NOMO-1 (cell line): ENCODE measurements at regions not wholly inside any gene's neighbourhood (a gene's known extent, or its start where the extent isn't known, plus 50 kb on each side); places are given as distances from the start of the nearest gene placed in this dataset.
"Not testable (repeated sequence)": the region's sequence is repeated elsewhere in the genome, so short reads cannot be mapped to it uniquely, and the experiment has no call there.

Experiments
- DNase-seq, 2 experiments: peaks; one replicate each; lab custom pipeline; 2025; ENCODE audit not compliant: unreplicated experiment in 2 of 2; lab: John Stamatoyannopoulos, UW

DNA sequence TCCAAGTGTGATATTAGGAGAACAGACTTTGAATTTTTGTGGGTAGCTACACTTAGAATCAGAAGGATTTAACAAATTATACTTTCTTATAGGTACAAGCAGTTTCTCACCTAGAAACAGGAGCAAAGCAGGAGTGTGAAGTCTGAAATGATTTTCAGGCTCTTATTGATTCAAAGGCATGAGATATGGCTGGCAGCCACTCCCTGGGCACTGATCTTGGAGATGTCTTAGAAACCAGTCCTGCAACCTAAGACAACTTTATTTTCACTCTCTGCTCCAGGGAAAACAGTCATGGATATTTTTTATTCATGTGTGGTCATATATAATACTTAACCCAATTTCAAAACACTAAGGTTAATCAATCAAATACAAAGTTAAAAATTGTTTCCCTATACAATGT, 254.9 kb upstream of the TMEM132C start:
- DNase-seq = no peak

DNA sequence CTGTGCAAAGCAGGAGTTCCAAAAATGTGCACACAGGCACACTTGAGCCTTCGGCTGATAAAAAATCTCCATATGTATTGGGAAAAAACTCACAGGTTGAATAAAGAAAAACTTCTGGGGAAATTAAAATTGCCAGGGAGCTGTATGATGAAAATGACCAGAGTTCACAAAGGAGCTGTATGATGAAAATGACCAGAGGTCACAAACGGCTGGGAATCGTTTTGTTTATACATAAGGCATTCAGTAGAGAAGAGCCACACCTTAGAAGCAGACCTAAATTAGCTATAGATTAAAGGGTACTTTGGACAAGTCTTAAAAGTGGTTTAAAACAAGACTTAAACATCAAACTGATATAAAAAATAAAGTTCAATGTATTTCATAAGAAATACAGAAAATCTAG, 251.7 kb upstream of the TMEM132C start:
- no peak for DNase-seq

DNA sequence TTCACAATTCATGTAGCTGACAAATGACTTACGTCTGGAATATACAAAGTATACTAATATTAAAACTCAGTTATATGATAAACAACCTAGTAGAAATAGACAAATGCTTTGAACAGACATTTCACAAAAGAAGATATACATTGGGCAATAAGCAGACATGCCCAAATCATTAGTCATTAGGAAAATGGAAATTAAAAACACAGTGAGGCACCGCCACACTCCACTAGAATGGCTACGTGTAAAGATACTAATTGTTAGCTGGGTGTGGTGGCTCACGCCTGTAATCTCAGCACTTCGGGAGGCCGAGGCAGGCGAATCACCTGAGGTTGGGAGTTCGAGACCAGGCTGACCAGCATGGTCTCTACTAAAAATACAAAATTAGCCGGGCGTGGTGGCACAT, 248.9 kb upstream of the TMEM132C start:
- DNase-seq = no peak

DNA sequence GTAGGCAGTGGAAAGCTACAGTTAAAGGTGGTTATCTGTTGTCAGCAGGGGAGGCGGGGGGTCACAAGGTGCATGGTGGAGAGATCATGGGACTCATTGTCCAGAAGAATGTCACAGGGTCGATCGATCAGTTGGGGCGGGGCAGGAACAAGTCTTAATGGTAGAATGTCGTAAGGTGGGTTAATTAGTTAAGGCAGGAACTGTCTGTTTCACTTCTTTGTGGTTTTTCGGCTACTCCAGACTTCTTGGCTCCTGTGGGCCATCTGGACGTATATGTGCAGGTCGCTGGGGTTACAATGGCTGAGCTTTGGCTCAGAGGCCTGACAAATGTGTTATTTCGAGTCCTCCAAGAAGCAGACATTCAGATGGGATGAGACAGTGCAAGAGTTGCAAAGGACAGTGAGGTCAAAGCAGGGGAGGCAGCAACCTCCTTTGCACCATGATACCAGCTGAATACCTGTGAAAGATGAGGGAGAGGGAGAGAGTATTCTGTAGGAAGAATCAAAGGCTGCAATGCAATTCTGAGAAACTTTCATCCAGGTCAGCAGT, 246.9 kb upstream of the TMEM132C start:
- DNase-seq = no peak

DNA sequence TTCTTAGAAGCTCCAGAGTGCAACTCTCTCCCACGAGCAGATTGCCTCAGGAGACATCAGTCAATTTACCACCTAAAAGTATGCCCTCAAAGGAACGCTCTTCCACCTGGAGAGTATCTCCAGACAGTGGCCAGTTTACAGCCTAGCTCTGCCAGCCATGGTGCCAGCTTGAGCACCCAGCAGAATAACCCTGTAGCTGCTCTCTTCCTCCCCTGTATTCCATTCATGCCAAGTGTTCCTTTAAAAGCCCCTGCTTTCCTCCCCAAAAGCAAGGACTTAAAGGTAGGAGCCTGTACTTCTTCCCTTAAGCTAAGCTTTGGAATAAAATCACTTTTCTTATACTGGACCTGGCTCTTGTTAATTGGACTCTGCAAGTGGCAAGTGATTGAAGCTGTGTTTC, 245.4 kb upstream of the TMEM132C start:
- DNase-seq = no peak

DNA sequence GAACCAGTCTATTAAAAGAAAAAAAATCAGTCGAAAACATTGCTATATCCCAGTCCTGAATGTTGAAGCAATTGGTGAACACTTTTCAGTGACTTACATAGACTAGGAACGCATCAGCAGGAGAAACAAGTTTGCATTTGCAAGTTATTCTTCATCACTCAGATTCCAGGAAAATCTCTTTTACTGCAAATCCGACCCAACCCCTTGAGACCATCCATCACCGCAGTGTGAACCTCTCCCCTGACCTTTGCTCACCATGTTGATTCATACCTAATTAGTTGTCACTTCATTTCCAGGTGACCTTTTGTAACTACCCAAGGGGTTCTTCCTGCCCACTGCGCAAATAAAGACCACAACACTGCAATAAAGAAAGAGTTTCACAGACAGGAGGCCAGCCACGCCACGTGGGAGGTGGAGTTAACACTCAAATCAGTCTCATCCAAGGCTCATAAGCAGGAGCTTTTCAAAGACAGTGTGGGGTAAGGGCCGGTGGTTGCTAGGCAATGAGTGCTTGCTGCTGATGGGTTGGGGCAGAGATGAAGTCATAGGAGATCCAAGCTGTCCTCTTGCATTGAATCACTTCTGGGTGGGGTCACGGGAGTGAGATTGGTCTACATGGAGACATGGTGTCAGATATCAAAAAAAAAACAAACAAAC, 241.3 kb upstream of the TMEM132C start:
- no peak for DNase-seq

DNA sequence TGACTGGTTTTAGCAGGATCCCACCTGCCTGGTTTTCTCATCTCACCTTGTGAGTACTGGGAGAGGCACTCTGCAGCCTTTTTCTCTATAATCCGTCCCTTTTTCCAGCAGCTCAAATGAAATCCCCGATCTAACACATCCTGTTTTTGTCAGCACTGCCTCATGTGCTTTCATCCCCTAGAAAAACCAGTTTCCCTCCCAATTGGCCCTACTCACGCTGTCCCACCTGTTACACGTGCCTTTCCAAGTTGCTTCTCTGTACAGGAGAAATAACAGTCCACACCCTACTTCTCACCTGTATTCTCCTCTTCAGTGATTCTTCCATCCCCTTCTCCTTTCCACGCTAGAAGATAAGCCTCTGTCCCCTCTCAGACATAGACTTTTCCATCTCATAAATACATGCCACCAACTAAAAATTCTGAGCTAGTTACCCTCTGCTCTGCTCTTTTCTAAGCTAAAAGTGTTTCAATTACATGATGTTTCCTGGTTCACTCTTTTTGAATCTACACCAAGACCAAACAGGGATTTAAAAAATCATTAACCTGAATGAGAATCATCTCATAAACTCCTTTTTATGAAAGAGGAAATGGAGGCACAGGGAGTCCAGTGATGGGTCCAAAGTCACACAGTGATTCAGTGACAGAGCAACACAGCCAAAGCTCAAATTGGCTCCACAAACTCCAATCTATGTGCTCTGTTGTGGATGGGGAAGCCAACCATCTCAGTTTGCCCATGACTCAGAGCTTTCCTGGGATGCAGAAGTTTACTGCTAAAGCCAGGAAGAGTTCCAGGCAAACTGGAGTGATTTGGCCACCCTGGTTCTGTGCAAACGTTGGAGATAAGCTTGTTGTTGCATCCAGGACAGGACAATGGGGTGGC, 240.0 kb upstream of the TMEM132C start:
- DNase-seq = no peak

DNA sequence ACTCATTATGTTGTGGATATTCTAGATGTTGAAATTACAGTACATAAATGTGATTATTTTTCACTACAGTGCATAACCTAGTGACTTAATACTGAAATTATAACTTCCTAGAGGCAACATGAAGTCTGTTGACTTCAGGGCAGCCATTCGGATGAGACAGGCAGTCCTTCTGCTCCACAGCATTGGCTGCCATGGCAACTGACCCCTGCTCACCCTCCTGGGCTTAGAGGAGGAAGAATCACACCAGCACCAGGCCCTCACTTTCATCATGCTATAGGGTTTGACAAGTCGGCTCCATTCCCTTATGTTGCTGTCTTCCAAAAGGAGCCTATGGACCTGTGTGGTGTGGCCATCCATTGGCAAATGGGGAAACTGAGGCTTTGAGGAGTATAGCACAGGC, 233.5 kb upstream of the TMEM132C start:
- no peak for DNase-seq

DNA sequence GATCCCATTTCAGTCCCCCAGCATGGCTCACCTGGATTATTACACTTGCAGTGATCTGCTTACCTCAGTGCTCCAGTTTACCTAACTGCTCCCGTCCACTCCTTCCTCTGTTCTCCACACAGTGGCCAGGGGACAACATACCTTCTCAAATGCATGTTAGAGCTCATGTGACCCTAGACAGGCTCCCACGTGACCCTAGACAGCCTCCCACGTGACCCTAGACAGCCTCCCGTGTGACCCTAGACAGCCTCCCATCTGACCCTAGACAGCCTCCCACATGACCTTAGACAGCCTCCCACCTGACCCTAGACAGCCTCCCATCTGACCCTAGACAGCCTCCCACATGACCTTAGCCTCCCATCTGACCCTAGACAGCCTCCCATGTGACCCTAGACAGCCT, 226.0 kb upstream of the TMEM132C start:
- DNase-seq = no peak

DNA sequence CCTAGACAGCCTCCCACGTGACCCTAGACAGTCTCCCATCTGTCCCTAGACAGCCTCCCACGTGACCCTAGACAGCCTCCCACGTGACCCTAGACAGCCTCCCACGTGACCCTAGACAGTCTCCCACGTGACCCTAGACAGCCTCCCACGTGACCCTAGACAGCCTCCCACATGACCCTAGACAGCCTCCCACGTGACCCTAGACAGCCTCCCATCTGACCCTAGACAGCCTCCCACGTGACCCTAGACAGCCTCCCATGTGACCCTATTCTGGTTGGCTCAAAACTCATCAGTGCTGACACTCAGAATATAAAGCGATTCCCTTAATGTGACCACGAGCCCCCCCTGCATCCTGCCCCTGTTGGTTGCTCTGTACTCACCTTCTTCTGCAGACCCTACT, 224.7 kb upstream of the TMEM132C start:
- not testable (repeated sequence) for DNase-seq

DNA sequence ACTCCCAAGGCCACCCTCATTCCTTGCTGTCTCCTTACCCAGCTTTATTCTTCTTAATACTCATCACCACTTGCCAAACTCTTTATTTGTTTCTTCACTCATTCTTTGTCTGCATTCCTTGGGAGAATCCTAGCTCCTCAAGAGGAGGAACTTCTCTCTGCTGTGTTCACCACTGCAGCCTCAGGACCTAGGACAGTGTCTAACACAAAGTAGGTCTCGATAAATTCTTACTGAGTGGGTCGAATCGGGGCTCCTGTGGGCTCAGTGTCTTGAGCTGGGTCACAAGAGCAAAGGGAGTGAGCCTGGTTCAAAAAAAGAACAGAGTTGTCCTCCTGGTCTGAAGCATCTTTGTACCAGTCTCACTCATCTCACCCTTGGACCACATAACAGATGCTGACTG, 224.1 kb upstream of the TMEM132C start:
- no peak for DNase-seq

DNA sequence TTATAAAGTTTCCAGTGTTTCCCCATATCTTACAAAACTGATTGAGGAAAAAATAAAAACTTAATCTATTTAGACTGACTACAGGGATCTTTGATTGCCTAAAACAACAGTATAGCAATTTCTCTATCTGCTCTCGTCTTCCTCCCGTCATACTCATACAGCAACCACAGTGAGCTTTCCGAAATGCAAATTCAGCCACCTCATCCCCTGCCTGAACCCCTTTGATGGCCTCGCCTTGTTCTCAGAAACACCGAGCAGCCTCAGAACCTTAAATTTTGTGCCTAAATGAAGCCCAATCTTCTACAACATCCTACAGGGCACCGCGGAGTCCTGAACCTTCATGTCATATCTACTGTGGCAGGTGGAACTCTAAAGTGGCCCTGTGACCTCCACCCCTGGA, 223.7 kb upstream of the TMEM132C start:
- no peak for DNase-seq

DNA sequence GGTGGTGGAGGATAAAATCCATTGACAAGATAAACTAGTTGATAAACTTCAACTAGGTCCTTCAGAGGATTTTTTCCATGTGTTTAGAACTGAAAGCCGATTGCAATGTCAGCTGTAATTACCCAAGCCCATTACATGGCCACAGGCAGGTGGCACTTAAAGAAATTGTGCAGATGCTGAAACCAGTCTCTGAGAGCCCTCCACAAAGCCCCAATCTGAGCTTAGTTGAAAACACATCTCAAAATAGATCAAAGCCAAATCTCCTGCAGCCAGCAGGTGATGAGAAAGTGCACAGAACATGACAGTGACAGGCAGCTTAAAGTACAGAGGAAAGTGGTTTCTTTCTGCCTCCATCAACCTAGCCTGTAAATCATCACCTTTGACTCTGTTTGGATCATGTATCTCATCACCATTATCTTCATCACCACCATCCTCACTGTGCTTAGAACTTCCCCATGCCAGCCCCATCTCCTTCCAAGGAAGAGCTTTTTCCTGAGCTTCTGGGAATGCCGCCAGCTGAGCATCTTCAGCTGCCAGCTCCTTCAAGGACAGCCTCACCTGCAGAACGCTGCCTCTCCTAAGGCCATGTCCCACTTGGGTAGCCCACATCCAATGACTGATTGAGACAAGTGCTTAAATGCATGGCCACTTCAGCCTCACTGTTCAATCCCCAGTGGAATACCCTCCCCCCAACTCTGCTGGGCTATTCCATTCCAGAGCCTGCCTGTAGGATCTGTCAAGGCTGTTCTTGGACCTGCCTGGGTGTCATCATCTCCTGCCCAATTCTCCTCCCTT, 219.5 kb upstream of the TMEM132C start:
- DNase-seq = no peak

DNA sequence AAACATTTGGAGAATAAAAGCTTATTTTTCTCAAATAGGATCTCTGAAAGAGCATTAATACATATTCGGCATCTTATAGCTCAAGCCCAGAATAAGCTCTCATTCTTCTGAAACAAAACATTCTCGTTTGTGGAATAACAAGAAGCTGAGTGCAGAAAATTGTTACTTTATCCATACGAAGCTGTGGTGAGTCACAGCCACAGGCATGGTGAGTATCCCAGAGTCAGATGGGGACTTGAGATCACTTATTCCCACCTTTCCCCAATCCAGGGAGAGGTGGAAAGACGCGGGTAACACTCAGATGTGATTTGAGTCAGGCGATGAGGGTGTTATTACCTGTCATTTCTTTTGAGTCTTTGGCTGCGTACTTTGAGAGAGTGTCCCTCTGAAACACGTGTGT, 214.6 kb upstream of the TMEM132C start:
- DNase-seq = no peak

DNA sequence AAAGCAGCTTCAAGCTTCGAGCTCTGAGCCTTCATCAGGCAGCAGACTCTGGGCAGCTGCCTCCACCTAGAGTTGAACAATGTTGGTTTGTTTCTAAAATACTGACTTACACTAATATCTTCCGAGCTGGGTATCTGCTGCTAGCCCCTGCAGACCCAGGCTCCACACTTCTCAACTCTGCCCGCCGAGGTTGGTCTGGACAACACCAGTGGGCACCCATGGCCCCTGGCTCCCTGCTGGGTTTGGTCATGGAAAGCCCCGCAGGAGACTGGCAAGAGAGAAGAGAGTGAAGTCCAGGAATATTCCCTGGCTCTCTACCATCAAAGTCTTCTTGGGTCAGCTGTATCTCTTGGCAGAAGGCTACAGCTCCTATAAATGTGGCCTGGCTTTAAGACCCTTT, 214.2 kb upstream of the TMEM132C start:
- DNase-seq = no peak

DNA sequence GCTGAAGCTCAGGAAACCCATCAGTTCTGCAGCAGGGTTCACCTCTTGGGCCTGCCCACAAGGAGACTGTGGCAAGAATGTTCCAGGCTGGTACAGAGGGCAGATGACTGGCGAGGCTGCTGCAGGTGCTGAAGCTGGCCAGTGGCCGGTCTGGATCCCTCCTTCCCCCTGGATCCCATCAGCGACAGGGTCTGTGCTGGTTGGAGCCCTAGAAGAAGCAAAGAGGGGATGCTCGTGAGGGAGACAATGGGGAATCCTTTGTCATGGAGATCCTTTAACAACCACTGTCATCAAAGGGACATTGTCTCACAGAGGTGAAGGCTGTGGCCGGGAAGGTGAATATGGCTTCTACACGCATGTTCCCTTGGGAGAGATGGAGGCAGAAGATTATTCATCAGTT, 211.4 kb upstream of the TMEM132C start:
- DNase-seq = no peak

DNA sequence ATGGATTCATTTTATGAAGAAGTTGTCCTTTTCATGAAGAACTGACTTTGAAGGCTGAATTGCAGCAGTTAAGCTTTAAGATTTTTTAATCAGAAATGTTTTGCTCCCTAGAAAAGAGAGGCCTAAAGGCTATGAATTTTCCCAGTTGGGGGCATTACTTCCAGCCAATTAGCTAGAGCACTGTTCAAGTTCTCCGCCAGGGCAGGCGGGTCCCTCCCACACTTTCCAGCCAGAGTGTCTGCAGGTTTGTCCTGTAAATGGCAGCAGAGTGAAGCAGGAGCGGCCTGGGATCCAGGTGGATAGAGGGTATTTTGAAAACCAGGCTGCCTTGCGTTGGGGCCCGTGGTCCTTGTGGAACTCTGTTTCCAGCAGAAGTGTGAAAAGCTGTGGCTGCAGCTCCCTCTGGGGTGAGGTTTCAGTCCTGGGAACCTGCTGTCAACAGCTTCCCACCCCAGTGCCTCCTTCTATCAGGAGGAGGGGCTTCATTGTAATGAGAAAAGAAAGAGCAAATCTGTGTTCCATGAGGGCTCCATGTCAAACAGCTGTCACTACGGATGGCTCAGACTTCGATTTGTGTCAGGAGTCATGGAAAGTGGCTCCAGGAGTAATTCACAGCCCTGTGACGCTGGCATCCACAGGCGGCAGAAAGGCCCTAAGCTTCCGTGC, 210.7 kb upstream of the TMEM132C start:
- DNase-seq = no peak

DNA sequence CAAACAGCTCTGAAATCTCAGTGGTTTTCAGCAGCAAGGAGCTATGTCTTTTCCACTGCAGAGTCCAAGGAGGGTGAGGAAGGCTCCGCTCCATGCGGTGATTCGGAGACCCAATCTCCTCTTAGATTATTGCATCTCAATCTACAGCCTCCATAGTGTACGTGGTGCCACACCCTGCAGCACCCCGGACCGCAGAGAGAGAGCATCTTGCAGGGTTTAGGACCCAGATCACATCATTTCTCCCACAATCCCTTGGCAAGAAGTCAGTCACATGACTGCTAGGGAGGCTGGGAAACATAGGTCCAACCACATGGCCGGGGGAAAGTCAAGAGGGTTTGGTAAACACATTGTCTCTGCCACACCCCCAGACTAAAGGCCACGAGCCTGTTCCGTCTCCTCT, 209.4 kb upstream of the TMEM132C start:
- DNase-seq = no peak

DNA sequence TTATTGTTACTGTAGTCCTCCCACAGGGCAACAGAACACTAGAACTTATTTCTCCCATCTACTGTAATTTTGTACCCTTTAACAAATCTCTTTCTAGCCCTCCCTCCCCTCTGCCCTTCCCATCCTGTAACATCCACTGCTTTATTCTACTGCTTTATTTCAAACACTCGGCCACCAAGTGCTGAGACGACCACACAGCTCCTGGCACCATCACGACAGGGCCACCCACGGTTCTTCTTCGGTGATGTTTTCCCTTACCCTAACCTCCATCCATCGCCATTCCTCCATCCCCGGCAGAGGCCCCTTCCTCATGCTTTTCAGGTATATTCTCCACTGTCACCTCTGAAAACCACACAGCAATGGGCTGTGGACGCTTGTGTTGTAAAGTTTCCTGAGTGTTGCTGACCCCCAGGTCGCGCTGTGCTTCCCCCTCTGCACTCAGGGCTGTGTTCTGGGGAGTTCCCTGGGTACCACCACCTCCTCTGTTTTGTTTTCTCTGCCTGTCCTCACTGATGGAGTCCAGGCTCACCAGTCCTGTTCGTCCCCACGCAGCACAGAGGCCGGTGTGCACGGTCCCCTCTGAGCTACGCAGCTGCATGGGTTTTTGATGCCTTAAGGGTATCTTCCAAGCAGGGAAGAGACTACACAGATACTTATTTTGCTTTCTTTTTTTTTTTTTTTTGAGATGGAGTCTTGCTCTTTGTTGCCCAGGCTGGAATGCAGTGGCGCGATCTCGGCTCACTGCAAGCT, 207.2 kb upstream of the TMEM132C start:
- DNase-seq = no peak

DNA sequence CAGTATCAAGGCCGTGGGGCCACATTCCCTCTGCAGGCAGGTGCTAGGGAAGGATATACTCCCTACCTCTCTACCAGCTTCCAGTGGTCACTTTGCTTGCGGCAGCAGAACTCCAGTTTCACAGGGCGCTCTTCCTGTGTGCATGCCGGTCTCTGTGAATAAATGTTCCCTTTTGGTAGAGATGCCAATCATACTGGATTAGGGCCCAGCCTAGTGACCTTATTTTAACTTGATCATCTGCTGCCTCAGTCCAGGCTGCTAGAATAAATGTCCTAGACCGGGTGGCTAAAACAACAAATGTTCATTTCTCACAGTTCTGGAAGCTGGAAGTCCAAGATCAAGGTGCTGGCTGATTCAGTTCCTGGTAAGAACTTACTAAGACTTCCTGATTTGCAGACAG, 198.8 kb upstream of the TMEM132C start:
- no peak for DNase-seq
